A549 (cell line): ENCODE measurements at regions not wholly inside any gene's neighbourhood (a gene's known extent, or its start where the extent isn't known, plus 50 kb on each side); places are given as distances from the start of the nearest gene placed in this dataset.
"Not testable (repeated sequence)": the region's sequence is repeated elsewhere in the genome, so short reads cannot be mapped to it uniquely, and the experiment has no call there.

Experiments used
- ATAC-seq, 2 experiments: fragments of 200-7000 bp in 1 of 2; fragments of >200 bp in 1 of 2; cut with Nextera tagmentation in 1 of 2; cut with Tn5 transposase in 1 of 2; 3 replicates each; pipeline versions ENCODE4 v1.8.0 to v1.9.1; 2018 to 2020; ENCODE audit warnings: mild to moderate bottlenecking in 1 of 2, moderate library complexity in 1 of 2
- CTCF ChIA-PET: fragments of 300-600 bp; sonication (Branson Sonifier 250); formaldehyde crosslinking; extraction: SDS; loops from one replicate; lab custom pipeline; 2021; ENCODE audit warnings: antibody characterized with exemption, inconsistent platforms; lab: Yijun Ruan, JAX
- POLR2A ChIA-PET: fragments of 350-600 bp; formaldehyde crosslinking; extraction: SDS; loops from one replicate; lab custom pipeline; 2021; ENCODE audit warnings: antibody characterized with exemption, inconsistent platforms; lab: Yijun Ruan, JAX
- DNase-seq, 2 experiments: peaks; one replicate each; pipeline versions ENCODE4 v3.0.0 to v3.0.0-alpha.2; 2011 to 2016; ENCODE audit warnings: low read depth in 1 of 2, low spot score in 1 of 2
- FAIRE-seq: peaks from 2 replicates; lab custom pipeline; 2011; peaks lifted over from hg19 to GRCh38; lab: Jason Lieb, UNC
- H3K27ac ChIP-seq, 2 experiments: fragments of >200 bp; sonication (Bioruptor Twin); formaldehyde crosslinking; 3 replicates each; pipeline ENCODE4 v1.5.1; 2016 to 2017
- H3K4me1 ChIP-seq: fragments of >200 bp; sonication (Bioruptor Twin); formaldehyde crosslinking; 3 replicates; pipeline ENCODE4 v1.6.1; 2016
- H3K4me2 ChIP-seq: fragments of >200 bp; sonication (Bioruptor Twin); formaldehyde crosslinking; 3 replicates; pipeline ENCODE4 v1.6.1; 2016
- H3K4me3 ChIP-seq: fragments of >200 bp; sonication (Bioruptor Twin); formaldehyde crosslinking; 3 replicates; pipeline ENCODE4 v1.5.1; 2016
- H3K9me3 ChIP-seq: fragments of >200 bp; sonication (Bioruptor Twin); formaldehyde crosslinking; 3 replicates; pipeline ENCODE4 v1.6.1; 2016
- CBX2 ChIP-seq: fragments of 200-600 bp; sonication (generic); IDR thresholded peaks from 2 replicates; pipeline ENCODE4 v1.6.1; 2016; ENCODE audit warnings: low read depth, mild to moderate bottlenecking, borderline replicate concordance
- CTCF ChIP-seq: fragments of >200 bp; sonication (Bioruptor Twin); formaldehyde crosslinking; IDR thresholded peaks from 3 replicates; pipeline ENCODE4 v1.5.1; 2016
- E2F6 ChIP-seq: IDR thresholded peaks from 2 replicates; pipeline ENCODE4 v1.6.1; 2012; ENCODE audit warnings: low read depth, borderline replicate concordance
- EP300 ChIP-seq, 2 experiments: fragments of >200 bp; sonication (Bioruptor Twin); formaldehyde crosslinking; IDR thresholded peaks; 2 replicates in 1 of 2; 3 replicates in 1 of 2; pipeline ENCODE4 v1.6.1; 2016 to 2017
- FOXS1 ChIP-seq: fragments of 250-450 bp; sonication (Bioruptor Pico); IDR thresholded peaks from 2 replicates; pipeline ENCODE4 v1.5.0; 2020; ENCODE audit warnings: mild to moderate bottlenecking, moderate library complexity
- GATA3 ChIP-seq: IDR thresholded peaks from 2 replicates; pipeline ENCODE4 v1.6.1; 2012; ENCODE audit warnings: borderline replicate concordance
- HDAC2 ChIP-seq: fragments of 200-600 bp; sonication (generic); IDR thresholded peaks from 2 replicates; pipeline ENCODE4 v1.6.1; 2016
- NFE2L2 ChIP-seq: fragments of 150-350 bp; conservative IDR thresholded peaks from 2 replicates; pipeline ENCODE4 v1.6.1; 2014; ENCODE audit warnings: low read length
- RAD21 ChIP-seq, 2 experiments: fragments of >200 bp in 1 of 2; sonication (Bioruptor Twin) in 1 of 2; formaldehyde crosslinking in 1 of 2; IDR thresholded peaks in 1 of 2; conservative IDR thresholded peaks in 1 of 2; 2 replicates in 1 of 2; 3 replicates in 1 of 2; pipeline ENCODE4 v1.6.1; 2012 to 2018; ENCODE audit warnings: inconsistent platforms in 1 of 2
- RARB ChIP-seq: fragments of 250-450 bp; sonication (Bioruptor Pico); IDR thresholded peaks from 2 replicates; pipeline ENCODE4 v1.8.0; 2021; ENCODE audit warnings: mild to moderate bottlenecking, moderate library complexity
- RCOR1 ChIP-seq: fragments of 150-350 bp; IDR thresholded peaks from 2 replicates; pipeline ENCODE4 v1.6.1; 2014; ENCODE audit warnings: antibody characterized with exemption, low read length, low read depth
- RNF2 ChIP-seq: fragments of 200-600 bp; sonication (generic); IDR thresholded peaks from 2 replicates; pipeline ENCODE4 v1.6.1; 2016; ENCODE audit warnings: low read depth, mild to moderate bottlenecking, antibody characterized with exemption, moderate library complexity, borderline replicate concordance
- SMC3 ChIP-seq: fragments of >200 bp; sonication (Bioruptor Twin); formaldehyde crosslinking; IDR thresholded peaks from 3 replicates; pipeline ENCODE4 v1.6.1; 2018; ENCODE audit warnings: inconsistent platforms
- SREBF2 ChIP-seq: fragments of 450-650 bp; IDR thresholded peaks from 2 replicates; pipeline ENCODE4 v1.6.1; 2014; ENCODE audit warnings: mild to moderate bottlenecking, moderate library complexity
- ZSCAN20 ChIP-seq: fragments of 250-450 bp; sonication (Bioruptor Pico); IDR thresholded peaks from 2 replicates; pipeline ENCODE4 v1.8.0; 2022; ENCODE audit warnings: mild to moderate bottlenecking, moderate library complexity
- WGBS: methylation state at CpG from one replicate; pipeline ENCODE4 v1.1.6; 2017; ENCODE audit errors: missing lambda C conversion rate; 5-methylcytosine and 5-hydroxymethylcytosine counted together
- TF ChIP-seq, protein P1 (sequence below): fragments of 200-600 bp; sonication (generic); IDR thresholded peaks from 2 replicates; pipeline ENCODE4 v1.6.1; 2016; ENCODE audit warnings: antibody characterized with exemption, mild to moderate bottlenecking, moderate library complexity

GRCh38 chr2:129923265-129924091 lies 56.0 kb upstream of the RAB6C start:
- peak in 1 of 2 experiments; percentile 58 for DNase-seq
- ChIA-PET CTCF (interaction anchor here (0.5 to 1.7 kb wide), 14 partner anchors 15 to 1745 kb away, joined by 3 to 6 read pairs (median 5); no protein-coding TSS in a partner anchor), POLR2A (no interaction called here)
- no peak for FAIRE-seq
- peak; percentile 69 to 84 for ATAC-seq
- H3K4me2 ChIP-seq = peak overlapping the region; percentile 72
- peak overlapping the region; percentile 31; the same call in 2 of the 3 replicates for H3K4me3 ChIP-seq
- TF ChIP-seq EP300 (IDR thresholded peaks at IDR 0.05) (no peak), CTCF (peak; percentile 56), NFE2L2 (no peak), SMC3 (peak; percentile 57), RAD21 (conservative IDR thresholded peaks at IDR 0.05 in 1 of 2, IDR thresholded peaks at IDR 0.05 in 1 of 2) (peak; percentile 69 to 74), ZSCAN20 (CRISPR knock-in tag) (no peak), GATA3 (no peak)
- H3K4me1 ChIP-seq = peaks cover 9% of the 10 kb centered on the region; the same call in 1 of the 3 replicates
- peaks cover 8% of the 10 kb centered on the region; the same call in 2 of the 3 replicates for H3K9me3 ChIP-seq
- 5% methylated on average over 10 of the region's 30 CpGs for WGBS
- no peak overlapping the region for H3K27ac ChIP-seq

DNA sequence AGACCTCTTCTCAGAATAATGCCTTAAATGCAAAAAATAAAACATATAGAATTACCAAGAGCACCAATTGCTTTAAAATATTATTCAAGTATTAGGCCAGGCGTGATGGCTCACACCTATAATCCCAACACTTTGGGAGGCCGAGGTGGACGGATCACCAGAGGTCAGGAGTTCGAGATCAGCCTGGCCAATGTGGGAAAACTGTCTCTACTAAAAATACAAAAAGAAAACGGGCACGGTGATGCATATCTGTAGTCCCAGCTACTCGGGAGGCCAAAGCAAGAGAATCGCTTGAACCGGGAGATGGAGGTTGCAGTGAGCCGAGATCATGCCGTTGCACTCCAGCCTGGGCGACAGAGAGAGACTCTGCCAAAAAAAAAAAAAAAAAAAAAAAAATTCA lies 55.4 kb upstream of the RAB6C start:
- FAIRE-seq, DNase-seq, H3K27ac ChIP-seq, POLR2A ChIA-PET, H3K4me2 ChIP-seq, ATAC-seq, H3K4me3 ChIP-seq, H3K9me3 ChIP-seq, H3K4me1 ChIP-seq: not testable (repeated sequence)
- CTCF ChIA-PET = interaction anchor here (0.6 to 1.7 kb wide), 12 partner anchors 15 to 1745 kb away, joined by 3 to 6 read pairs (median 5); no protein-coding TSS in a partner anchor
- 42% methylated on average over 12 of the region's 12 CpGs for WGBS
- 0 out of 5 replicates have a peak, but pooled peaks of 1 of the 2 experiments have one; percentile 3 for TF ChIP-seq RAD21 (conservative IDR thresholded peaks at IDR 0.05 in 1 of 2, IDR thresholded peaks at IDR 0.05 in 1 of 2)

- CTCF ChIA-PET = no interaction called here
- Histone ChIP-seq H3K4me2 (no peak overlapping the region), H3K4me3 (no peak overlapping the region), H3K4me1 (peaks cover 9% of the 10 kb centered on the region; the same call in 1 of the 3 replicates), H3K27ac (no peak overlapping the region), H3K9me3 (no peaks in the 10 kb centered on the region)
- POLR2A ChIA-PET = no interaction called here
- 1% methylated on average over 3 of the region's 3 CpGs for WGBS
- ATAC-seq (no peak), FAIRE-seq (no peak), DNase-seq (no peak)
- TF ChIP-seq FOXS1 (CRISPR knock-in tag) (no peak), RCOR1 (no peak), SREBF2 (no peak), CBX2 (no peak), RNF2 (no peak), E2F6 (no peak), RARB (no peak), HDAC2 (no peak), RAD21 (conservative IDR thresholded peaks at IDR 0.05 in 1 of 2, IDR thresholded peaks at IDR 0.05 in 1 of 2) (no peak), GATA3 (no peak)
- TF ChIP-seq, protein P1, sequence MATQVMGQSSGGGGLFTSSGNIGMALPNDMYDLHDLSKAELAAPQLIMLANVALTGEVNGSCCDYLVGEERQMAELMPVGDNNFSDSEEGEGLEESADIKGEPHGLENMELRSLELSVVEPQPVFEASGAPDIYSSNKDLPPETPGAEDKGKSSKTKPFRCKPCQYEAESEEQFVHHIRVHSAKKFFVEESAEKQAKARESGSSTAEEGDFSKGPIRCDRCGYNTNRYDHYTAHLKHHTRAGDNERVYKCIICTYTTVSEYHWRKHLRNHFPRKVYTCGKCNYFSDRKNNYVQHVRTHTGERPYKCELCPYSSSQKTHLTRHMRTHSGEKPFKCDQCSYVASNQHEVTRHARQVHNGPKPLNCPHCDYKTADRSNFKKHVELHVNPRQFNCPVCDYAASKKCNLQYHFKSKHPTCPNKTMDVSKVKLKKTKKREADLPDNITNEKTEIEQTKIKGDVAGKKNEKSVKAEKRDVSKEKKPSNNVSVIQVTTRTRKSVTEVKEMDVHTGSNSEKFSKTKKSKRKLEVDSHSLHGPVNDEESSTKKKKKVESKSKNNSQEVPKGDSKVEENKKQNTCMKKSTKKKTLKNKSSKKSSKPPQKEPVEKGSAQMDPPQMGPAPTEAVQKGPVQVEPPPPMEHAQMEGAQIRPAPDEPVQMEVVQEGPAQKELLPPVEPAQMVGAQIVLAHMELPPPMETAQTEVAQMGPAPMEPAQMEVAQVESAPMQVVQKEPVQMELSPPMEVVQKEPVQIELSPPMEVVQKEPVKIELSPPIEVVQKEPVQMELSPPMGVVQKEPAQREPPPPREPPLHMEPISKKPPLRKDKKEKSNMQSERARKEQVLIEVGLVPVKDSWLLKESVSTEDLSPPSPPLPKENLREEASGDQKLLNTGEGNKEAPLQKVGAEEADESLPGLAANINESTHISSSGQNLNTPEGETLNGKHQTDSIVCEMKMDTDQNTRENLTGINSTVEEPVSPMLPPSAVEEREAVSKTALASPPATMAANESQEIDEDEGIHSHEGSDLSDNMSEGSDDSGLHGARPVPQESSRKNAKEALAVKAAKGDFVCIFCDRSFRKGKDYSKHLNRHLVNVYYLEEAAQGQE = no peak
Measured at GRCh38 chr2:129925381-129925780, 54.1 kb upstream of the RAB6C start.
